HG03066 (cell line): ENCODE measurements at regions not wholly inside any gene's neighbourhood (a gene's known extent, or its start where the extent isn't known, plus 50 kb on each side); places are given as distances from the start of the nearest gene placed in this dataset.
"Not testable (repeated sequence)": the region's sequence is repeated elsewhere in the genome, so short reads cannot be mapped to it uniquely, and the experiment has no call there.

Experiments used
- ATAC-seq: cut with Tn5 transposase; IDR thresholded peaks from one replicate; pipeline ENCODE4 v1.9.1; 2021; ENCODE audit warnings: low read depth; ENCODE audit not compliant: unreplicated experiment

DNA sequence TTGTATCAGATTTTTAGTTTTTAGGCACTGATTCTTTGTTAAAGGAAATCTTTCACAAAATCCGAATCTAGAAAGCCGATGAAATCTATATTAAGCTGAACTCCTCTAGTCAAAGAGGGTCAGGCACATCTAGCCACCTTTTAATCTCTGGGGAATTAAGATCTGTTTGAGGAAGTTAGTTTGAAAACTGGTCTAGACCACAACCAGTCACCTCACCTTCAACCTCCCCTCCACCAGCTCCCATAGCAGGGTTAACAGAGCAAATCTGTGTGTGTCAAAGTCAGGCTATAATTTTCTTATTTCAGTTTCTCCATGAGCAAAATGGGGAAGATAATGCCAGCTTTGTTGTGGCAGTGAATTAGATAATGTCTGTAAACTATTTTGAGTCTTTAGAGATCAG is 110.0 kb upstream of the IGFBP7 start:
- ATAC-seq, result peak; percentile 66

DNA sequence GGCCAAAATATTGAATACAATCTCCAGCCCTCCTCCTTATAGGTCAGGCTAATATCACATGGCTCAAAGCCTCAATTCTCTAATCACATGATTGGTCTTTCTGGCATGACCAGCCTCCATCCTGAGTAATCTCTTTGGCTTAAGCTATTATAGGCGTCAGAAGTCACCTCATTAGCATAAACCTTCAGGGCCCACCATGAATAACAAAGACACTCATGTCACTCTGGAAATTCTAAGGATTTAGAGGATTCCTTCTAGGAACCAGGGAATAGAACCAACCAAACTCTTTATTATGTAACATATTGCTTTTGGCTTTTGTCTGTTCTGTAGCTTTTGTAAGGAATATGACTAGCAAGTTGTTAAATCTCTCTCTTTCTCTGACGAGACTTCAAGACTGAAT is 109.2 kb upstream of the IGFBP7 start:
- ATAC-seq, result no peak

DNA sequence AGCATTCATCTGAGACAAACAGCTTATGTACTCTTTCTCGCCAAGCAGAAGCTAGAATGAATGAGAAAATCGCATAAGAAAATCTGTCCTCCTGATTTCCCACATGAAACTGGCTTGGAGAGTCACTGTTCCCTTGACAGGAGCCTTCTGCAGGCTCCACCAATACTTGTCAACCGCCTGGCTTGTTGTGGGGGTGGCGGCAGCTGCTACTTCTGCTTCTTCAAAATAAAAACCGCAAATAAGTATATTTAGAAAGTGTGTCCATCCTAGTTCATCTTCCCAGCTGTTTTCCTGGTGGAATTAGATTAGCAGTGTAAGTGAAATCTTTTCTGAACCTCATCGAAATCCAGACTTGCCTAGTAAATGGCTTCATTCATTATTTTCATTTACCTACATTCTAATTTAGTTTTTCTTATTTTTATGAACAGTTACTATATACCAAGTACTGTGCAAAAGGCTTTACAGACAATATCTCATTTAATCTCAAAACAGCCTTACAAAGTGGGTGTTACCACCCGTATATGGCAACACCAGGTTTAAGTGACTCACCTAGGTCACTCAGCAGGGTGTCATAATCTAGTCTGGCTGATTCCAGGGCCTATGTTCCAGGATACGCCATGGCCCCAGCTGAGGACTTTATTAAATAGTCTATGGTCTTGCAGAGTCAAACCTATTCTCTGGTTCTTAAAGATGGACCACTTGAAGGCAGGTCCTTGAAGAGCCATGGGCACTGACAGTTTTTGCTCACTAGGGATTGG is 104.6 kb upstream of the IGFBP7 start:
- no peak for ATAC-seq

DNA sequence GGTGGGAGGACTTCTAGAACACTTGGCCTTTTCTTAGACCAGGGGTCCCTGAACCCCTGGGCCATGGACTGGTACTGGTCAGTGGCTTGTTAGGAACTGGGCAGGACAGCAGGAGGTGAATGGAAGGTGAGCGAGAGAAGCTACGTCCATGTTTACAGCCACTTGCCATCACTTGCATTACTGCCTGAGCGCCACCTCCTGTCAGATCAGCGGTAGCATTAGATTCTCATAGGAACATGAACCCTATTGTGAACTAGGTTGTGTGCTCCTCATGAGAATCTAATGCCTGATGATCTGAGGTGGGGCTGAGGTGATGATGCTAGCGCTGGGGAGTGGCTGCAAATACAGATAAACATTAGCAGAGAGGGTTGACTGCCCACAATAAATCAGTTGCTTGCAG is 100.9 kb upstream of the IGFBP7 start:
- no peak for ATAC-seq

DNA sequence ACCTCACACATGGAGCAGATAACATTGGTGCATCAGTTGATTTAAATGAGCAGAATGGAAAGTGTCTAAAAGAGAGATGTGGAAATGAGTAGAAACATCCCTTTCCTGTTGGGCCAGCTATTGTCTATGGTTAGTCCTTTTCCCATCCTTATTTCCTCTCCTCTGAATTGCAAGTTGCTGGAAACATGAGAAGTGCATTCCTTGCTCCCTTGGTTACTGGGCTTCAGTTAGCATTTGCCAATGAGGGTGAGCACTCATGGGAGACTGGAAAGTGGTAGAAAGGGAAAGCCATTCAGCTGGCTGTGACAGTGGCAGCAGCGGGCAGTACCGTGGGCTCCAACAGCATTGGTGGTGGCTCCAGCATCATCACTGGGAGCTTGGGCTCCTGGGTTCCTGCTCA is 96.0 kb upstream of the IGFBP7 start:
- no peak for ATAC-seq

DNA sequence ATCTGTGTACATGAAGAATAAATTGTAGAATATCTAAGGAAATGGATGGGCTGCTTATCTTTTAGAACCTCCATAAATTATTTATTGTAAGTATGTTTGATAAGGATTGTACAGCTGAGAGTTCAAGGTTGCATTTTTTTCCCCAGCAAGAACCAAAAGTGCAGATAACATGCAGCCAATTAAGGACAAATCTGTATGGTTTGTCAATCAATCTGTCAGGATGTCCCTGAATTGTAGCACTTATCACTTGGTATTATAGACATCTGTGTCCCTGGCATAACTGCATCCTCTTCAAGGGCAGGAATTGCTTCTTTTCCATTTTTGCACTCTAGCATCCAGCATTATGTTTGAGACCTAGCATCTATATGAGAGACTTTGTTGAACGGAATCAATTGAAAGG is 95.4 kb upstream of the IGFBP7 start:
- no peak for ATAC-seq

DNA sequence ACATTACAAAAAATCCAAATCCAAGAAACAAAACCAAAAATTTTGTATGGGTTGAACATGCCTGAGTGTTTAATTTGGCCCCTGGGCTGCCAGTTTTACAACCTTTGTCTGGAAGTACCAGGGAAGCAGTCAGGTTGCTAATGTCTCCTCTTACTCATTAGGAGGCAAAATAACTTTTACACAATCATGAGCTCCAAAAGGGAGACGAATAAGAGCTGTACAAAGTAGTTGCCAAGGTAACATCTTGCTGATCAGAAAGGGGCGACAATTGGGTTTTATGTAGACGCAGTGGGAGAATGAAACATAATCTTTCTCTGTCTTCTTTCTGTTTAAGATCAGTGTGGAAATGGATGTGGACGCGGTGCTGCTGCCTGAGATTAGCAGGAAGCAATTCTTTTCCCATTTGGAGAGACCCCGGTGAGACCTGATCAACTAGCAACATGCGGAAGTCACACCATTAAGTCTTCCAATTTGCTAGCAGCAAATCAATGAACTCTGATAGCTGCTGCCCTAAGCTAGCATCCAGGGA is 90.7 kb upstream of the IGFBP7 start:
- ATAC-seq, result no peak

DNA sequence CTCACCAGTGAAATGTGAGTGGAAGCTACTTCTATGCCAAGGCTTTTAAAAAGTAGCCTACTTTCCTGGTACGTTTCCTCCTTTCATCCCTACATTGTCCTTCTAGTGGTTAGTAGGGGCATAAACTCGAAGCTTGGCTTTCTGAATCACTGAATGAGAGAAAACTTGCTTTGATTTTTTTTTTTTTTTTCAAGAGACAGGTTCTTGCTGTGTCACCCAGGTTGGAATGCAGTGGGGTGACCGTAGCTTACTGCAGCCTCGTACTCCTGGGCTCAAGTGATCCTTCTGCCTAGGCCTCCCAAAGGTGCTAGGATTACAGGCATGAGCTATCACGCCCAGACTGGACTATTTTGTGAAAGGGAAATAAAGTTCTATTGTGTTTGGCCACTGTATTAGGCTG is 89.1 kb upstream of the IGFBP7 start:
- ATAC-seq, result no peak

DNA sequence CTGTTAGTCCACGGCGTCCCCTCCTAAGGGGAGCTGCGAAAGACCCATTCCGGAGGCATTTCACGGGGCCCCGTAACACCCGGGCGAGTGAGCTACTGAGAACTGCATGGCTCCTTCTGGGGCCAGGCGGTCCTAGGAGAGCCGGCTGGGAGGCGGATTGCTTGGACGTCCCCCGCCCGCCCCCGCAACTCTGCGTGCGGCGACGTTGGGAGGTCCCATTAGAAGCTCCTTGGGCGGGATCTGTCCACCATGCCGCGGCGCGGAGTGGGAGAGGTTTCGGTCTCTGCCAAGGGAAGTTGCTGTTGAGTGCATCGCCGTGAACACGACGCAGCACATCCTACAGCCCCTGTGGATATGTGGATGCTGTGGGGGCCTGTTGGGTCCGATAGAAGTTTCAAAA is 85.4 kb upstream of the IGFBP7 start:
- no peak for ATAC-seq

DNA sequence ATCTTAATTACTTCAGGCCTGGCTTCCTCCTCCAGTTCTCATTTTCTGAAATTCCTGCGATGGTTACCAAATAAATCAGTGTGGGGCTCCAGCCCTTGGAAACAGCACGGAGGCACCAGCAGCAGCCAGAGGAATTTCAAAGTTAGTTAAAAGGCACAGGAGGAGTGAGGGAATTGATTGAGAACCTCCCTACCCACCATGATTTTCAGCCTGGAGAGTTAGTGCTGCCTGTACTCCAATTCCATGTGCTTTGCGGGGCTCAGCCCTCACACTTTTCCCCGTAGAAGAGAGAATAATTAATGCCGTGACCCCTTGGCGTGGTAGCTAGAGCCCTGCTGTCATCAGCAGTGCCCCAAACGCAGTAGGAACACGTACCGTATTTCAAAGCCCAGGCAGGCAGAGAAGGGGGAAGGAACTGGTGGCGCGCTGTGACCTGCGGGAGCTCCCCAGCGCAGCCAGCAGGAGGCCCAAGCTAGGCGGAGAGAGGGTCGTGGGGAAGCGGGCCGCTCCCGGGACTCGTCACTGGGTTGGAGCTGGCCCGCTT is 84.0 kb upstream of the IGFBP7 start:
- ATAC-seq, result no peak

DNA sequence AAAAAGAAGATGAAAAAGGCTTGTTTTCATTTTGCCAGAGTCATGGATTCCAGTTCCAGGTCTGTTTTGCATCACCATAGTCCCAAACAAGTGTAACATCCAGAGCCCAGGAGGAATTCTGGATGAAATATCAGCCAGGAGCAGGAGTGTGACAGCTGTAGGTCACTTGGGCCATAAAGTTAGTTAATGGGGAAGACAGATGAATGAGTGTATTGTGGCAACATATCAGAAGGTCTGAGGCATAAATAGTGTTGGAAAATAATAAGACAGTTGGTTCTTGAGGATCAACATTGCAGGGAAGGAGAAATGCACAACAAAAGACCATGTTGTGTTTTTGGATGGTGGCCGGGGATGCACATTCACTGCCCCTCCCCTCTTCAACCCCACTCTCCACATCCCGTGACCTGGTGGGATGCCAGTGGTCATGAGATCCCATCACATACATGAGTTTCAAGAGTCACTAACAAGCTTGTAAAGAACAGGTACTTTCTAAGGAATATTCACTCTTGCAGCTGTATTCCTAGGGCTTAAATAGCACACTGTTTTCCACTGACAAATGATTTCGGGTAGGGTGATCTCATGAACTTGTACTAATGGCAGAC is 83.1 kb upstream of the IGFBP7 start:
- no peak for ATAC-seq

DNA sequence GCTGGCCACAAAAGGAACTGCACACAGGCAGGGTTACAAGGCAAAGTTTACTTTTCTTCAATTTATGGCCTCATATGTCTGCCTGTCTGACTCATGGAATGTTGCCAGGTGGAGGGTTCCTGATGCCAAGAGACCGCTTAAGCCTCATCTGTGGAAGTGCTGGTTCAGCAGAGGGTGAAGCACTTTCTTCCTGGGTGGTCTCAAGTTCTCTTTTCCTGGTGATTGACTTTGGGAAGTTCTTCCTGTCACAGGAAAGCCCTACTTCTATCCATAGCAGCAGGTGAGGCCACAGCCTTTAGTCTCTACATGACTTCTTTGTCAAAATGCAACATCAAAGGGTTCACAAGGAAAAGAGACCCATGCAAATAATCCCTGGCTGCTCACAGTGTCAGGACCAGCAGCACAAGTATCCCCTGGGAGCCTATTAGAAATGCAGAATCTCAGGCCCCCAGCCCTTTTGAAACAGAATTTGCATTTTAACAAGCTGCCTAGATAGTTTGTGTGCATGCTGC is 81.4 kb upstream of the IGFBP7 start:
- ATAC-seq, result no peak

DNA sequence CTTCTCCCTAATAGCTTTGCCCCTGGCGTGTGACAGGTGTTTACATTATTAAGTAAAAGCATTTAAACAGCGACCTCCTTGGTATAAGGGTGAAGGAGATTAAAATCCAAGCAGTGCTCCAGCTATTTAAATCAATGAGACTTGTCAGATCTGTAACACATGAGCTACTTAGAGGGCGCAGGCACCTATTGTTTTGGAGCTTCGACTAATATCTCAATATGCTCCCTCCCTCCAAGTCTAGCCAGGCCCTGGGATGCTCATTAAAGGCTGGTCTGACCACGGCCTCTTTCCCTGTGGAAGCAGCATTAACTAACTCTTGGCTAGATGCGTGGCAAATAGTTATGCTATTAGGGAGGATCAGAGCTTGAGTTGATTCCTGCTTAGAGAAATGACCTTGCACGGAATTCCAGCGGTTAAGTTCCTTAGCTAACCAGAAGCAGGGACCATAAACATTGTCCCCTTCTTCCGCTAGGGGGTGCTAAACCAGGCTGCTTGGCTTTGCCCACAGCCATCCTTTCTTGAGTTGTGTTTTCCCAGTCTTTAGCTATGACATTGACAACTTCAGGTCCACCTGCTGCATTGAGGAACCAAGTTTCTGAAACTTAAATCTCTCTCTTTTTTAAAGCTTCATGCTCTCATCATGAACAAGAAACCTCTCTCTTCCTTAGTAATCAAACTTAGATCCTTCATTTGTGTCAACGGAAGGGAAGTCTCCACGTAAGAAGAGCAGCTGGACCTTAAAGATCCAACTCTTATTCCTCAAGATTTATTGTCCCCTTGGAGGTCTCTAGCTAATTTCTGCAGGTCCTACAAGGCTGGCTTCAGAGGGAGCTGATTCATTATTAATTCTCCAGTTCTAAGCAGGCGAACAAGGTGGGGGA is 80.7 kb upstream of the IGFBP7 start:
- peak; percentile 68 for ATAC-seq

DNA sequence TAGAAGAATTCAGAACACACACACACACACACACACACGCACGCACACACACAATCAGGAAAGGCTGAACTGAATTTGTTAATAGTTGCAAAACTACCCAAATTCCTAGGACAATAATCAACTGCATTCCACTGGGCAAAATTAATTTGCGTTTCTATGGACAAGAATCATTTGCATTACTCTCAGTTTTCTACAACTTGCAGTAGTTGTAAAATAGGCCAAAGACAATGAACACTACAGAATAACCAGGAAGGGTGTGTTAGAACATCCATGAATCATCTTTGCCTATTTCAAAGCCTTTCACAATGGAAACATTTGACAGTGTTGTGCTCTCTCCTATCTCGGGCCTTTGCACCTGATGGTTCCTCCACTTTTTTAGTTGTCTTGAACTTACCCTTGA is 77.1 kb upstream of the IGFBP7 start:
- ATAC-seq, result no peak

DNA sequence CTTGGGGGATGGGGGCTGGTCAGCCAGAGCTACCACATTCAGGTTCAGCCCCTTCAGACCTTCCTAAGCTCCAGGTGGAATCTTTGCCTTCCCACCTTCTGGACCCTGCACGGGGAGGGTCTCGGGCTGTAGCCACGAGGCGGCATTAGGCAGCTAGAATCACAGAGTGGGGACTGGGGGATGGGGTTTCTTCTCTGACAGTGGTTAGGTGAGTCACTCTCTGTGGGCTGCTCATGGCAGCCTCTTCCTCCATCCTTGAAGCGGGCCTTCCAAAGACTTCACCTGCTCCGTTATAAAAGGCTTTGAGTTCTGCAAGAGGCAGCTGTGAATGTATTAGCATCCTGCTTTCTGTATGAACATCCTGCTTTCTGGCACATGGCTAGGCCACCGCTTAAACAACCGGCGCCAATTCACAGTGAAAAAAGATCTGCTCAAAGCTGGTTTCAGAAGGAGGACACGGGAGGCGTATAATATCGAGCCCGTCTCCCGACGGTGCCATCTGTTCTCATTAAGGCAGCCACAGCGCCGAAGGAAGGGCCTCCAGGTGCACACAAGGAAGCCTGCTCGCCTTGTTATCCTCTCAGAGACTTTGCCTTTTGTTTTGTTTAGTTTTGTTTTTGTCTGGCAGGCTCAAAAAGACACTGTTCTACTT is 74.3 kb upstream of the IGFBP7 start:
- ATAC-seq, result no peak

DNA sequence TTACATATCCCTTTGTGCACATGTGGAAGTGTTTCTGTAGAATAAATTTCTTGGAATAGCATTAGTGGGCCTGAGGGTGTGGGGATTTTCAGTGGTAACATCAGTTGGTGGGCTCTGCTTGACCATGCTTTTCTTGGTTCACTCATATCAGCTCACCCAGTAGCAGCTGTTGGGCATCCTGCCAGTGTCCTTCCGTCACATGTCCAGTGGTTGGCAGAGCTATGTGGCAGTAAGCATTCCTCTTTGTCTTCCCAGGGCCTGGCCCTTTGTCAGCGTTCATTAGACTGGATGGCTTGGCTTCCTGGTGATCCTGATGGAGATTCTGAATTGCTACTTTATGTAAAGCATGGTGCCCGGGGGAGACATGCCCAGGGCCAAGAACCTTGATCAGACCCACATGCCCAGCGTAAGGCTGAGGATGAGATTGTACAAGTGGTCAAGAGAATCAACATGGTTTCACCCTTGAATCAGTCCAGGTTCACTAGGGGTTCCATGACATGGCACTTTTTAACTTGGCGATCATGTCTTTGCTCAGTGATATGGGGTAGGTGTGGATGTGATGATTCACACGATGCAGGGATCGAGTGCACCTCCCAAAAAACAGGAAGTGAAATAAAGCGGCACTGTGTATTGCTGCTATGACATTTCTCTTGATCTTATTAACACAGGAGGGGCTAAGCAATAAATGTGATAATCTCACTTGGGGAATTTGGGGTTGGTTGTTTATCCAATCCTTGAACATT is 72.1 kb upstream of the IGFBP7 start:
- ATAC-seq, result no peak

DNA sequence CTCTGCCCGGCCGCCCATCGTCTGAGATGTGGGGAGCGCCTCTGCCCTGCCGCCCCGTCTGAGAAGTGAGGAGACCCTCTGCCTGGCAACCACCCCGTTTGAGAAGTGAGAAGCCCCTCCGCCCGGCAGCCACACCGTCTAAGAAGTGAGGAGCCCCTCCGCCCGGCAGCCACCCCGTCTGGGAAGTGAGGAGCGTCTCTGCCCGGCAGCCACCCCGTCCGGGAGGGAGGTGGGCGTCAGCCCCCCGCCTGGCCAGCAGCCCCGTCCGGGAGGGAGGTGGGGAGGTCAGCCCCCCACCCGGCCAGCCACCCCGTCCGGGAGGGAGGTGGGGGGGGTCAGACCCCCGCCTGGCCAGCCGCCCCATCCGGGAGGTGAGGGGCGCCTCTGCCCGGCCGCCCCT is 63.0 kb upstream of the IGFBP7 start:
- not testable (repeated sequence) for ATAC-seq

DNA sequence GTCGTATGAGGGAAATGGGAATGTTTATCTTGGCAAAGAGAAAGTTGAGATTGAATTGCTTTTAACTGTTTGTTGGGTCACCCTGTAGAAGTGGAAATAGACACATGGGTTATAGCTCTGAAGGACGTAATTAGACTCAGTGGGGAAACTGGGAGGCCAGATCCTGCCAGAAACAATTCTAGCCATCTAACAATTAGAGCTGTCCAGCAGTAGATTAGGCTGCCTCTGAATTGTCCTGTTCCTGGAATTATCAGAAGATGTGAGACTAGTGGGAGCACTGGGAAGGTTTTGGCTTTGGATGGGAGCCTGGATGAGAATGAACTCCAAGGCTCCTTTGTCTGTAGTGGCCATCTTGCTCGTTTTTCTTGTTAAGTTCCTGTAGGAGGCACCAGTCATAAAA is 61.9 kb upstream of the IGFBP7 start:
- ATAC-seq, result no peak

DNA sequence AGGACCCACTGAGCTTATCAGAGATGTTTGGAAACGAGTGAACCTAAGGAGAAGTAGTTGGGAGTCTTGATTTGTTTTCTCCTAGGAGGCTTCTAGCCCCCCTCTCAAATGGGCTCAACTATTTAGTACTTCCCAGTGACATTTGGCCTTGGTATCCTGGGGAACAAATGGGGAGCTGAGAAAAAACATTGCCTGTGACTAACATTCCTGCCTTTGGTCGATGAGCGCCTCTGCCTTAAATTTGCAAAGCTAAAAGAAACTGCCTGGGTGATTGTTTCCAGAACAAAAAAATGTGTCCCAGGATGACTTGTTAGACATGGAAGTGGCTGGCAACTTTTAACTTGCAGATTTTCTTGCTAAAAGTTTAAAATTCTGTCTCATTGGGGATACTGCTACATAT is 58.8 kb upstream of the IGFBP7 start:
- no peak for ATAC-seq
